ENCODE measurements at regions not wholly inside any gene's neighbourhood (a gene's known extent, or its start where the extent isn't known, plus 50 kb on each side); places are given as distances from the start of the nearest gene placed in this dataset.
"Not testable (repeated sequence)": the region's sequence is repeated elsewhere in the genome, so short reads cannot be mapped to it uniquely, and the experiment has no call there.

GRCh38 chr3:43845553-43845952 is 154.8 kb downstream of the ABHD5 start:
- H3K4me3 Mint-ChIP-seq; DNase-seq; H3K27ac Mint-ChIP-seq; intact Hi-C loops (cut with micrococcal nuclease); H3K4me1 Mint-ChIP-seq (ENCODE audit: low read depth); H3K36me3 Mint-ChIP-seq (ENCODE audit: low read depth): not testable (repeated sequence)
- CTCF ChIA-PET: interaction anchor here (0.7 to 1.2 kb wide), 2 partner anchors 10 to 687 kb away, joined by 3 to 5 read pairs; no protein-coding TSS in a partner anchor
- Mint-ChIP-seq H3K9me3 (peaks cover 32% of the 10 kb centered on the region), H3K27me3 (ENCODE audit: low read depth) (peaks cover 23% of the 10 kb centered on the region)

GRCh38 chr3:43852066-43852465 is 161.3 kb downstream of the ABHD5 start:
- H3K9me3 Mint-ChIP-seq: peaks cover 14% of the 10 kb centered on the region
- no peak overlapping the region for H3K27ac Mint-ChIP-seq
- peaks cover 24% of the 10 kb centered on the region for H3K27me3 Mint-ChIP-seq (ENCODE audit: low read depth)
- peaks cover 1% of the 10 kb centered on the region for H3K36me3 Mint-ChIP-seq (ENCODE audit: low read depth)
- DNase-seq: no peak
- intact Hi-C loops (cut with micrococcal nuclease): loop anchor here (10.0 kb wide), 1 partner anchor 263 kb away; no protein-coding TSS in a partner anchor
- CTCF ChIA-PET: interaction anchor here (0.6 kb wide), 1 partner anchor 13 kb away, joined by 3 read pairs; no protein-coding TSS in a partner anchor
- no peak overlapping the region for H3K4me3 Mint-ChIP-seq
- H3K4me1 Mint-ChIP-seq (ENCODE audit: low read depth): peaks cover 2% of the 10 kb centered on the region

- H3K27ac Mint-ChIP-seq: no peak overlapping the region
- peaks cover 3% of the 10 kb centered on the region for H3K9me3 Mint-ChIP-seq
- intact Hi-C loops (cut with micrococcal nuclease): loop anchor here (10.0 kb wide), 1 partner anchor 261 kb away; no protein-coding TSS in a partner anchor
- H3K4me1 Mint-ChIP-seq (ENCODE audit: low read depth): peaks cover 2% of the 10 kb centered on the region
- peaks cover 40% of the 10 kb centered on the region for H3K27me3 Mint-ChIP-seq (ENCODE audit: low read depth)
- no peak for DNase-seq
- CTCF ChIA-PET: interaction anchor here (1.0 to 2.6 kb wide), 2 partner anchors 260 to 345 kb away, joined by 3 to 10 read pairs; no protein-coding TSS in a partner anchor
- no peak overlapping the region for H3K4me3 Mint-ChIP-seq
- no peaks in the 10 kb centered on the region for H3K36me3 Mint-ChIP-seq (ENCODE audit: low read depth)
Observed at GRCh38 chr3:43854283-43854682, 163.5 kb downstream of the ABHD5 start.

GRCh38 chr3:43854916-43855315 is 164.2 kb downstream of the ABHD5 start:
- no peak overlapping the region for H3K27ac Mint-ChIP-seq
- H3K4me3 Mint-ChIP-seq: no peak overlapping the region
- CTCF ChIA-PET: interaction anchor here (0.6 to 2.6 kb wide), 12 partner anchors 8 to 893 kb away, joined by 3 to 10 read pairs (median 3); no protein-coding TSS in a partner anchor
- no peaks in the 10 kb centered on the region for H3K36me3 Mint-ChIP-seq (ENCODE audit: low read depth)
- peaks cover 2% of the 10 kb centered on the region for H3K4me1 Mint-ChIP-seq (ENCODE audit: low read depth)
- no peak for DNase-seq
- intact Hi-C loops (cut with micrococcal nuclease): loop anchor here (1.0 to 10.0 kb wide), 3 partner anchors 260 to 343 kb away; no protein-coding TSS in a partner anchor
- H3K27me3 Mint-ChIP-seq (ENCODE audit: low read depth): peaks cover 44% of the 10 kb centered on the region
- H3K9me3 Mint-ChIP-seq: peaks cover 2% of the 10 kb centered on the region

- intact Hi-C loops (cut with micrococcal nuclease): loop anchor here (1.0 to 10.0 kb wide), 3 partner anchors 259 to 343 kb away; no protein-coding TSS in a partner anchor
- Mint-ChIP-seq H3K9me3 (no peaks in the 10 kb centered on the region), H3K27ac (no peak overlapping the region), H3K36me3 (ENCODE audit: low read depth) (no peaks in the 10 kb centered on the region), H3K4me3 (no peak overlapping the region), H3K27me3 (ENCODE audit: low read depth) (peaks cover 46% of the 10 kb centered on the region), H3K4me1 (ENCODE audit: low read depth) (peaks cover 2% of the 10 kb centered on the region)
- CTCF ChIA-PET: interaction anchor here (0.7 to 2.6 kb wide), 18 partner anchors 9 to 364 kb away, joined by 3 to 10 read pairs (median 4); no protein-coding TSS in a partner anchor
- peak; percentile 71 for DNase-seq
Observed at GRCh38 chr3:43855674-43856299, 165.0 kb downstream of the ABHD5 start.

- H3K4me1 Mint-ChIP-seq (ENCODE audit: low read depth): peaks cover 2% of the 10 kb centered on the region
- H3K36me3 Mint-ChIP-seq (ENCODE audit: low read depth): no peaks in the 10 kb centered on the region
- intact Hi-C loops (cut with micrococcal nuclease): loop anchor here (5.0 to 10.0 kb wide), 2 partner anchors 258 to 314 kb away; no protein-coding TSS in a partner anchor
- CTCF ChIA-PET: interaction anchor here (0.5 to 2.6 kb wide), 15 partner anchors 9 to 441 kb away, joined by 3 to 10 read pairs (median 4); no protein-coding TSS in a partner anchor
- peaks cover 49% of the 10 kb centered on the region for H3K27me3 Mint-ChIP-seq (ENCODE audit: low read depth)
- H3K4me3 Mint-ChIP-seq: no peak overlapping the region
- no peak overlapping the region for H3K27ac Mint-ChIP-seq
- no peak for DNase-seq
- H3K9me3 Mint-ChIP-seq: no peaks in the 10 kb centered on the region
Observed at GRCh38 chr3:43856351-43856750, 165.6 kb downstream of the ABHD5 start.

- CTCF ChIA-PET: interaction anchor here (0.5 to 2.6 kb wide), 7 partner anchors 12 to 442 kb away, joined by 3 to 10 read pairs (median 4); no protein-coding TSS in a partner anchor
- intact Hi-C loops (cut with micrococcal nuclease): loop anchor here (5.0 to 10.0 kb wide), 2 partner anchors 258 to 314 kb away; no protein-coding TSS in a partner anchor
- no peaks in the 10 kb centered on the region for H3K36me3 Mint-ChIP-seq (ENCODE audit: low read depth)
- no peak overlapping the region for H3K4me3 Mint-ChIP-seq
- no peak for DNase-seq
- no peak overlapping the region for H3K27ac Mint-ChIP-seq
- peaks cover 48% of the 10 kb centered on the region for H3K27me3 Mint-ChIP-seq (ENCODE audit: low read depth)
- H3K4me1 Mint-ChIP-seq (ENCODE audit: low read depth): peaks cover 2% of the 10 kb centered on the region
- no peaks in the 10 kb centered on the region for H3K9me3 Mint-ChIP-seq
Observed at GRCh38 chr3:43856761-43857160, 166.0 kb downstream of the ABHD5 start.

GRCh38 chr3:43857361-43858293 is 166.9 kb downstream of the ABHD5 start:
- intact Hi-C loops (cut with micrococcal nuclease): loop anchor here (5.0 to 10.0 kb wide), 2 partner anchors 257 to 315 kb away; no protein-coding TSS in a partner anchor
- Mint-ChIP-seq H3K4me3 (no peak overlapping the region), H3K27ac (no peak overlapping the region), H3K36me3 (ENCODE audit: low read depth) (no peaks in the 10 kb centered on the region), H3K9me3 (no peaks in the 10 kb centered on the region), H3K4me1 (ENCODE audit: low read depth) (peaks cover 2% of the 10 kb centered on the region), H3K27me3 (ENCODE audit: low read depth) (peaks cover 47% of the 10 kb centered on the region)
- CTCF ChIA-PET: no interaction called here
- no peak for DNase-seq

GRCh38 chr3:43858294-43858701 is 167.6 kb downstream of the ABHD5 start:
- peaks cover 47% of the 10 kb centered on the region for H3K27me3 Mint-ChIP-seq (ENCODE audit: low read depth)
- intact Hi-C loops (cut with micrococcal nuclease): loop anchor here (5.0 to 10.0 kb wide), 2 partner anchors 257 to 316 kb away; no protein-coding TSS in a partner anchor
- no peaks in the 10 kb centered on the region for H3K9me3 Mint-ChIP-seq
- CTCF ChIA-PET: interaction anchor here (0.7 kb wide), 1 partner anchor 137 kb away, joined by 4 read pairs; no protein-coding TSS in a partner anchor
- H3K4me1 Mint-ChIP-seq (ENCODE audit: low read depth): peaks cover 2% of the 10 kb centered on the region
- H3K36me3 Mint-ChIP-seq (ENCODE audit: low read depth): no peaks in the 10 kb centered on the region
- no peak overlapping the region for H3K4me3 Mint-ChIP-seq
- no peak overlapping the region for H3K27ac Mint-ChIP-seq
- no peak for DNase-seq

GRCh38 chr3:43859766-43860165 is 169.0 kb downstream of the ABHD5 start:
- H3K4me1 Mint-ChIP-seq (ENCODE audit: low read depth): peaks cover 2% of the 10 kb centered on the region
- no peaks in the 10 kb centered on the region for H3K36me3 Mint-ChIP-seq (ENCODE audit: low read depth)
- no peak overlapping the region for H3K4me3 Mint-ChIP-seq
- CTCF ChIA-PET: interaction anchor here (0.9 kb wide), 1 partner anchor 339 kb away, joined by 3 read pairs; no protein-coding TSS in a partner anchor
- peaks cover 47% of the 10 kb centered on the region for H3K27me3 Mint-ChIP-seq (ENCODE audit: low read depth)
- intact Hi-C loops (cut with micrococcal nuclease): loop anchor here (5.0 to 10.0 kb wide), 2 partner anchors 255 to 317 kb away; no protein-coding TSS in a partner anchor
- DNase-seq: no peak
- H3K27ac Mint-ChIP-seq: no peak overlapping the region
- no peaks in the 10 kb centered on the region for H3K9me3 Mint-ChIP-seq

- Mint-ChIP-seq H3K36me3 (ENCODE audit: low read depth) (no peaks in the 10 kb centered on the region), H3K4me1 (ENCODE audit: low read depth) (no peaks in the 10 kb centered on the region), H3K4me3 (no peak overlapping the region), H3K27ac (no peak overlapping the region), H3K27me3 (ENCODE audit: low read depth) (peaks cover 32% of the 10 kb centered on the region), H3K9me3 (no peaks in the 10 kb centered on the region)
- intact Hi-C loops (cut with micrococcal nuclease): no loop called here
- DNase-seq: no peak
- CTCF ChIA-PET: no interaction called here
Observed at GRCh38 chr3:43861635-43862034, 170.9 kb downstream of the ABHD5 start.

- Mint-ChIP-seq H3K4me1 (ENCODE audit: low read depth) (no peaks in the 10 kb centered on the region), H3K27ac (no peak overlapping the region), H3K9me3 (no peaks in the 10 kb centered on the region), H3K27me3 (ENCODE audit: low read depth) (peaks cover 26% of the 10 kb centered on the region), H3K4me3 (no peak overlapping the region), H3K36me3 (ENCODE audit: low read depth) (no peaks in the 10 kb centered on the region)
- DNase-seq: no peak
- intact Hi-C loops (cut with micrococcal nuclease): no loop called here
- CTCF ChIA-PET: no interaction called here
Observed at GRCh38 chr3:43862470-43862869, 171.7 kb downstream of the ABHD5 start.

Measured in activated naive CD4-positive, alpha-beta T cell treated with anti-CD3 and anti-CD28 coated beads for 36 hours (primary cell).